ENCODE measurements at regions not wholly inside any gene's neighbourhood (a gene's known extent, or its start where the extent isn't known, plus 50 kb on each side); places are given as distances from the start of the nearest gene placed in this dataset.

- no peaks in the 10 kb centered on the region for H3K36me3 ChIP-seq
- intact Hi-C loops (cut with micrococcal nuclease), result no loop called here
- H3K9me3 ChIP-seq (replicated peaks), result peaks cover 8% of the 10 kb centered on the region
- H3K4me1 ChIP-seq, result no peaks in the 10 kb centered on the region
- DNase-seq, result no peak
- no peak overlapping the region for H3K27ac ChIP-seq (replicated peaks)
- no peak overlapping the region for H3K4me3 ChIP-seq
- H3K27me3 ChIP-seq (ENCODE audit: low read depth), result no peaks in the 10 kb centered on the region
- TF ChIP-seq CTCF (IDR thresholded peaks at IDR 0.05; ENCODE audit: borderline replicate concordance), result no peak
Measured at GRCh38 chr1:186557147-186557777, 96.3 kb upstream of the PDC start.

DNA sequence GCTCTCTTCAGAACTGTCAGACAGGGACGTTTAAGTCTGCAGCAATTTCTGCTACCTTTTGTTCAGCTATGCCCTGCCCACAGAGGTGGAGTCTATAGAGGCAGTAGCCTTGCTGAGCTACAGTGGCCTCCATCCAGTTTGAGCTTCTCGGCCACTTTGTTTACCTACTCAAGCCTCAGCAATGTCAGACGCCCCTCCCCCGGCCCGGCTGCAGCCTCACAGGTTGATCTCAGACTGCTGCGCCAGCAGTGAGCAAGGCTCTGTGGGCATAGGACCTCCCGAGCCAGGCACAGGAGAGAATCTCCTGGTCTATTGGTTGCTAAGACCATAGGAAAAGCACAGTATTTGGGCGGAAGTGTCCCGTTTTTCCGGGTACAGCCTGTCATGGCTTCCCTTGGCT, 89.9 kb upstream of the PDC start:
- DNase-seq, result no peak
- no peaks in the 10 kb centered on the region for H3K4me1 ChIP-seq
- TF ChIP-seq CTCF (IDR thresholded peaks at IDR 0.05; ENCODE audit: borderline replicate concordance), result no peak
- intact Hi-C loops (cut with micrococcal nuclease), result no loop called here
- no peaks in the 10 kb centered on the region for H3K27me3 ChIP-seq (ENCODE audit: low read depth)
- H3K9me3 ChIP-seq (replicated peaks), result peaks cover 26% of the 10 kb centered on the region
- no peaks in the 10 kb centered on the region for H3K36me3 ChIP-seq
- H3K27ac ChIP-seq (replicated peaks), result no peak overlapping the region
- no peak overlapping the region for H3K4me3 ChIP-seq

DNA sequence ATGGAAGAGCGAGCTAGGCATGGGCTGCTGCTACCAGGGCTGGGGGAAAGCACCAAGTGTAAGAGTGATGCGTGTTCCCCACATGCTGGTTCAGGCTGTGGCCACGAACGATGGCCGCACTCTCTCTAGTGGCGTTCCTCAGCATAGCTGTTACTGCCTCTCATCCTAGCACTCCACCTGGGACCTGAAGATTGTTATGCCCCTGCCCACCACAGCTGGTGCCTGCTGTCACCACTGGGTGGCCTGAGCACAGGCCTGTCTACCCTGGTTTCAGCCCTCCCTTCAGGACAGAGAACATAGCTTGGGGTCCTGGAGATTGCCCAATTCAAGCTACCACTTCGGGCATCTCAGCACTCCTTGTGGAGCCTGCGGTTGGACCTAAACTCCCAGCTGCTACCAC, 80.1 kb upstream of the PDC start:
- Histone ChIP-seq H3K27me3 (ENCODE audit: low read depth) (no peaks in the 10 kb centered on the region), H3K27ac (replicated peaks) (peak overlapping the region; percentile 38), H3K9me3 (replicated peaks) (peaks cover 42% of the 10 kb centered on the region), H3K4me3 (no peak overlapping the region), H3K36me3 (no peaks in the 10 kb centered on the region), H3K4me1 (peaks cover 6% of the 10 kb centered on the region)
- DNase-seq, result no peak
- TF ChIP-seq CTCF (IDR thresholded peaks at IDR 0.05; ENCODE audit: borderline replicate concordance), result no peak
- intact Hi-C loops (cut with micrococcal nuclease), result no loop called here

DNA sequence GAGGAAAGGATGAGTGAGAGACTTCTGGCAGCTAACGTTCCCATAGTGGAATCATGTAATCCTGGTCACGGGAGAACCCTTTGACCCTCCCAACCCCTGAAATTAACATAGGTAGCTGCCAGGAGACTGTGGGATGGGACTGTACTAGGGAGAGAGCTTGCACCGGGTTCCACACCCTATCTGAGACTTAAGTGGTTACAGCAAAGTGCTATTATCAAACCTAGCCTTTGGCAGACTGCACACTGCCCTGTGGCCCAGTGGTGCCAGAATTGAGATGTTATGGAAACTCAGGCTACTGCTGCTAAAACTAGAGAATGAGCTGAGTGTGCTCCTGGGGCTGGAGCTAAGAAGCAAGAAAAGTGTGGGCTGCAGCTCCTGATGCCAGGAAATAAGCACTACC, 79.6 kb upstream of the PDC start:
- DNase-seq, result no peak
- H3K27ac ChIP-seq (replicated peaks), result peak overlapping the region; percentile 38
- no peak for TF ChIP-seq CTCF (IDR thresholded peaks at IDR 0.05; ENCODE audit: borderline replicate concordance)

DNA sequence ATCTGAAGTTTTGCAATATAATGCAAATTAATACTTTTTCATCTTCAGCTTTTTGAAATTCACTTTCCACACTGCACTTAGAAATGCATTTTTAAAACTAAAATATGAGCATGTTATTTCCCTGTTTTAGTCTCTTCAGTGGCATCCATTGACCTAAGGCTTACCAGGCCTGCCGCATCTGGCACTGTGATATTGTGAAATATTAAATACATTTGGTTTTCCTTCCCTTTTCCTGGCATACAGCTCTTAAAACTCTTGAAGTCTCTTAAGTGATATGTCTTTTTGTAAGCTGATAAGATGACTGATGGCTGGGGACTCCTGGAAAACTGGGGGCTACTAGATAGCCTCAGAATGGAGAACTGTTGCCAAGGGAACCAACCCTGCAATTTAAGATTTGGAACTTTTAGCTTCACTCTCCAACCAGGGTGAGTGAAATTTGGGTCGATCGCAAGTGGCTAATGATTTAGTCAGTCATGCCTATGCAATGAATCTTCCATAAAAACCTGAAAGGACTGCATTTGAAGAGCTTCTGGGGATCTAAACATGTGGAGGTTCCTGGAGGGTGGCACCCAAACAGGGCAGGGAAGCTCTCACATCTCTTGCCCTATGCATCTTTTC, 75.5 kb upstream of the PDC start:
- no peak for TF ChIP-seq CTCF (IDR thresholded peaks at IDR 0.05; ENCODE audit: borderline replicate concordance)
- Histone ChIP-seq H3K4me1 (peaks cover 14% of the 10 kb centered on the region), H3K4me3 (no peak overlapping the region), H3K36me3 (no peaks in the 10 kb centered on the region), H3K9me3 (replicated peaks) (peaks cover 5% of the 10 kb centered on the region), H3K27me3 (ENCODE audit: low read depth) (no peaks in the 10 kb centered on the region), H3K27ac (replicated peaks) (no peak overlapping the region)
- no peak for DNase-seq
- intact Hi-C loops (cut with micrococcal nuclease), result no loop called here

More for the DNA sequence above, 79.6 kb upstream of the PDC start:
- intact Hi-C loops (cut with micrococcal nuclease), result no loop called here
- H3K4me1 ChIP-seq, result peaks cover 11% of the 10 kb centered on the region
- H3K4me3 ChIP-seq, result no peak overlapping the region
- no peaks in the 10 kb centered on the region for H3K36me3 ChIP-seq
- H3K9me3 ChIP-seq (replicated peaks), result peaks cover 40% of the 10 kb centered on the region
- no peaks in the 10 kb centered on the region for H3K27me3 ChIP-seq (ENCODE audit: low read depth)

Measured in left ventricle myocardium inferior (tissue), 1 donor.